ENCODE measurements at regions not wholly inside any gene's neighbourhood (a gene's known extent, or its start where the extent isn't known, plus 50 kb on each side); places are given as distances from the start of the nearest gene placed in this dataset.

DNA sequence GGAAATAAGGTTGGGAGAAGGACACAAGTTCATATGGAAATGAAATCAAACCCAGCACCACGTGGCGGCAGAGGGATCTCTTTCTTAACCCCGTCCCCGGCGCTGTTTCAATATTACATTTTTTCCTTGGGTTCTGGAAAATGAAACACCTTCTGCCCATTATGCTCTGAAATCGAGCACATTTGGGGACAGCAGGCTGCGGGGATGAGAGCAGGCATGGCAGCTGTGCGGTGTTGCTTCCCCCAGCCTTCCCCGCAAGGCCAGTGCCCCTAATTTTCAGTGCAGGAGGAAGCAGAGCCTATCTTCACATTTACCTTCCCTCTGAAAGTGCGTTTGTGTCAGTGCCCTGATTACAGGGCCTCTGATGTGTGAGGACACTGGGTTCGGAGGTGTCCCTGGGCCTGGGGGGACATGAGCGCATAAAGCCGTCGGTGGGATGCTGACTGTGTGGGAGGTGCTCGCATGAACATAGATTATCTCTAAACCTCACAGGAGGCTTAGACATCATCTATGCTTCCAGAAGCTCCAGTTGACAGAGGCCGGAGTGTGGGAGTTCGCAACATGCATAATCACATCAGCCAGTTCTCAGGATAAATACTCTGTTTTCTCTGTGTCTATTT, 921.3 kb downstream of the BRD1 start:
- H3K4me1 ChIP-seq (ENCODE audit: insufficient read depth, low read length): no peaks in the 10 kb centered on the region
- no peak overlapping the region for H3K9ac ChIP-seq (ENCODE audit: low read depth, low read length)
- no peak overlapping the region for H3K27ac ChIP-seq (ENCODE audit: low read length)
- no peaks in the 10 kb centered on the region for H3K27me3 ChIP-seq (ENCODE audit: insufficient read depth, low read length)
- H3K9me3 ChIP-seq (ENCODE audit: insufficient read depth, low read depth, low read length): no peaks in the 10 kb centered on the region
- H3K4me3 ChIP-seq (ENCODE audit: low read length): no peak overlapping the region
- no peaks in the 10 kb centered on the region for H3K36me3 ChIP-seq (ENCODE audit: insufficient read depth, low read depth, low read length)

DNA sequence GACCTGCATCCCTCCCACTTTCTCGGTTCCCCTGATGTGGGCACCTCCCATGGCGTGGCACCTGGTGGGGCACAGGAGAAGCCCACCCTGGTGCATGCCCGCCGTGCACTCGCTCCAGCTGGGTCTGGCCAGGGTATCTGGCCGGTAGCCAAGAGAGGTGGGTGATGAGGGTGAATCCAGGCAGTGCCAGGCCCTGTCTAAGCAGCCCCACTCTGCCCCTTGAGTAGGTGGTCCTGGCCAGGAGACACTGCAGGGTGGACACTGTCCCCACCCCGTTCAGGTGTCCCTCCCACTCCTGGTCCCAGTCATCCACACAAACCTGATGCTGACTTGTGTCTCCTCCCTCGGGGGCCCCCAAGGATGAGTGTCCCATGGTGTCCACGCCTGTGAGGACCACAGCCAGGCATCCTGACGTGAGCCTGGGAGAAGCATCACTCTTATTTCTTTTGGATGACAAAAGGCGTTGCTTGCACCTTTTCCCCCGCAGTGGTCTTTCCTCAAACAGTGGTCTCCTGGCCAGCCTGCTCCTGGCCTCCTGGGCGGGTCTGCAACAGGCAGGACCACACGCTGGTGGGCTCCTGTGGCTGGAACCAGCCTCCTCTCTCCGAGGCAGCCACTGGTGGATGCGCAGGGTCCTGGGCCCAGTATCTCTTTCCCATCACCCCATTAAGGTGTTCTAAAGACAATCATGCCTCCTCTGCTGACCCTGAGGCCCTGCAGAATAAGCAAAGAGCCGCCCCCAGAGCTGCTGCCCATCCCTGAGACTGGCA, 922.3 kb downstream of the BRD1 start:
- Histone ChIP-seq H3K36me3 (ENCODE audit: insufficient read depth, low read depth, low read length) (no peaks in the 10 kb centered on the region), H3K4me1 (ENCODE audit: insufficient read depth, low read length) (no peaks in the 10 kb centered on the region), H3K9me3 (ENCODE audit: insufficient read depth, low read depth, low read length) (no peaks in the 10 kb centered on the region), H3K27ac (ENCODE audit: low read length) (no peak overlapping the region), H3K4me3 (ENCODE audit: low read length) (no peak overlapping the region), H3K27me3 (ENCODE audit: insufficient read depth, low read length) (no peaks in the 10 kb centered on the region), H3K9ac (ENCODE audit: low read depth, low read length) (no peak overlapping the region)

DNA sequence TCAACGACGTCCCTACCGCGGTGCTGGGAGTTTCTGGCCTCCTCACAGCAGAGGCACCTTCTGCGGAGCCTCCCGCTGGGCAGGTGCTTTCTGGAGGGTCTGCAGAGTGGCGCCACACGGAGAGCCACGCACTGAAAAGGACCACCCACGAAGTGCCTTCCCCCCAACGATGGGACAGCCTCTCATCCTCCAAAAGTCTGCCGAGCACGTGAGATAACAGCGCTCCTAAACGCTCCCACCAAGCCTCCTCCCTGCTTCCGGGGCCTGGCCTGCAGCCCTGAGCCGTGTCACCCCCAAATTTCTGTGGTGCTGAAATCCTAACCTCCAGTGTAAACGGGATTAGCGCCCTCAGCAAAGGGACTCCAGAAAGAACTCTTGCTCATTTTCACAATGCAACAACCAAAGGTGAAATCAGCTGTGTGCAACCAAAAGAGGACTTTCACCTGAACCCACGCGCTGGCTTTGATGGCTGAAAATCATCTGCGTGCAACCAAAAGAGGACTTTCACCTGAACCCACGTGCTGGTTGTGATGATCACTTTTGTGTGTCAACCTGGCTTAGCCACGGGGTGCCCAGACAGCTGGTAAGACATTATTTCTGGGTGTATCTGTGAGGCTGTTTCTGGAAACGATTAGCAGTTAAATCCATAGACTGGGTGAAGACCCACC, 924.6 kb downstream of the BRD1 start:
- Histone ChIP-seq H3K4me1 (ENCODE audit: insufficient read depth, low read length) (no peaks in the 10 kb centered on the region), H3K9me3 (ENCODE audit: insufficient read depth, low read depth, low read length) (no peaks in the 10 kb centered on the region), H3K36me3 (ENCODE audit: insufficient read depth, low read depth, low read length) (no peaks in the 10 kb centered on the region), H3K9ac (ENCODE audit: low read depth, low read length) (no peak overlapping the region), H3K27ac (ENCODE audit: low read length) (no peak overlapping the region), H3K4me3 (ENCODE audit: low read length) (no peak overlapping the region), H3K27me3 (ENCODE audit: insufficient read depth, low read length) (no peaks in the 10 kb centered on the region)

DNA sequence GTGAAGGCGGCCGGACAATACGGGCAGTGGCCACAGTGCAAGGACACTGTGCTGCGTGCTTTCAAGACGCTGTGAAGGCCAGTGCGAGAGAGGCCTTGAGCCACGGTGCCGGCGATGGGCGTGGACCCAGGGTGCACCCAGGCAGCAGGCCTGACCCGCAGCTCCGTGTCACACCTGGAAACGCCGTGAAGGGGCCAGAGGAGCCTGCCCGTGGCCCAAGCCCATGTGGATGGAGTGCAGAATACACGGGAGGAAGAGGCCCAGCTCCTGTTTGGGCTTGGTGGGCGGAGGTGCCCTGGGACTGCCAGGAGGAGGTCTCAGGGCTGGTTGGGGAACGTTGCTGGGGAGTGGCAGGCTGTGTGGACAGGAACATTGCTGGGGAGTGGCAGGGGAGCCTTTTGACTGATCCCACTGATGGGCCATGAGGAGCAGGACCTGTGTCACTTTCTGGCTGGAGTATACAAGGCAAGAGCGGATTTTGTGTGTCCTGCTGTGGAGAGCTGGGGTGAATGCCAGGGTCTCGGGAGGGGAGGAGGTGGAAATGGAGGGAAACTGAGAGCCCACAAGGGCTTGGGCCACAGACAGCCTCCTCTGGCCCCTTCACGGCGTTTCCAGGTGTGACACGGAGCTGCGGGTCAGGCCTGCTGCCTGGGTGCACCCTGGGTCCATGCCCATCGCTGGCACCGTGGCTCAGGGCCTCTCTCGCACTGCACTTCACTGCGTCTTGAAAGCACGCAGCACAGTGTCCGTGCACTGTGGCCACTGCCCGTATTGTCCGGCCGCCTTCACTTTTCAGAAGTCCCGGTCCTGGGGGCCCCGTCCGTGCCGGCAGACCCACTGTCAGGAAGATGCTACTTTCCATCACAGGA, 925.4 kb downstream of the BRD1 start:
- Histone ChIP-seq H3K36me3 (ENCODE audit: insufficient read depth, low read depth, low read length) (no peaks in the 10 kb centered on the region), H3K9me3 (ENCODE audit: insufficient read depth, low read depth, low read length) (no peaks in the 10 kb centered on the region), H3K4me1 (ENCODE audit: insufficient read depth, low read length) (no peaks in the 10 kb centered on the region), H3K4me3 (ENCODE audit: low read length) (no peak overlapping the region), H3K27me3 (ENCODE audit: insufficient read depth, low read length) (no peaks in the 10 kb centered on the region), H3K27ac (ENCODE audit: low read length) (no peak overlapping the region), H3K9ac (ENCODE audit: low read depth, low read length) (no peak overlapping the region)

DNA sequence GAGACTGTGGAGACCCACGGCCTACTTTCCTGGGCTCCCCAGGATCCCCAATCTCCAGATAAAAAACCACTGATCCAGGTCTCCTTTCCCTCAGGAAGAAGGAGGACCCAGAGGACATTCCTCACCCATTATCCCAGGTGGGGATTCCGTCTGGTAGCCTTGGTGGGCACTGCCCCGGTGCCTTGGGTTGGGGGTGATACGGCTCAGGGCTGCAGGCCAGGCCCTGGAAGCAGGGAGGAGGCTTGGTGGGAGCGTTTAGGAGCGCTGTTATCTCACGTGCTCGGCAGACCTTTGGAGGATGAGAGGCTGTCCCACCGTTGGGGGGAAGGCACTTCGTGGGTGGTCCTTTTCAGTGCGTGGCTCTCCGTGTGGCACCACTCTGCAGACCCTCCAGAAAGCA, 926.3 kb downstream of the BRD1 start:
- Histone ChIP-seq H3K36me3 (ENCODE audit: insufficient read depth, low read depth, low read length) (no peaks in the 10 kb centered on the region), H3K27ac (ENCODE audit: low read length) (no peak overlapping the region), H3K9ac (ENCODE audit: low read depth, low read length) (no peak overlapping the region), H3K27me3 (ENCODE audit: insufficient read depth, low read length) (no peaks in the 10 kb centered on the region), H3K4me3 (ENCODE audit: low read length) (no peak overlapping the region), H3K4me1 (ENCODE audit: insufficient read depth, low read length) (no peaks in the 10 kb centered on the region), H3K9me3 (ENCODE audit: insufficient read depth, low read depth, low read length) (no peaks in the 10 kb centered on the region)

DNA sequence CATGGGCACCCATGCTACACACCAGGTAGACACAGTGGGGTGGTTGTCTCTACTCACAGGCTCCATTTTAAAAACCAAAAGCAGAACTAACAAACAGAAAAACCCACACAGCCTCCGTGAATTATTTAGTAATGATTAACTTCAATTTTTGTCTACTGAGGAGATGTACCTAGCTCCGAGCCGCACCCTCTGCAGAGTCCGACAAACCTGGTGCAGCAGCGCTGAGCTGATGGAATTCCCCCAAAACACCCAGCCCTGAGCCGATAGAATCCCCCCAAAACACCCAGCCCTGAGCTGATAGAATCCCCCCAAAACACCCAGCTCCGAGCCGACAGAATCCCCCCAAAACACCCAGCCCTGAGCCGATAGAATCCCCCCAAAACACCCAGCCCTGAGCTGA, 927.0 kb downstream of the BRD1 start:
- H3K4me3 ChIP-seq (ENCODE audit: low read length): no peak overlapping the region
- no peak overlapping the region for H3K9ac ChIP-seq (ENCODE audit: low read depth, low read length)
- H3K4me1 ChIP-seq (ENCODE audit: insufficient read depth, low read length): no peaks in the 10 kb centered on the region
- no peak overlapping the region for H3K27ac ChIP-seq (ENCODE audit: low read length)
- no peaks in the 10 kb centered on the region for H3K9me3 ChIP-seq (ENCODE audit: insufficient read depth, low read depth, low read length)
- no peaks in the 10 kb centered on the region for H3K36me3 ChIP-seq (ENCODE audit: insufficient read depth, low read depth, low read length)
- H3K27me3 ChIP-seq (ENCODE audit: insufficient read depth, low read length): no peaks in the 10 kb centered on the region

DNA sequence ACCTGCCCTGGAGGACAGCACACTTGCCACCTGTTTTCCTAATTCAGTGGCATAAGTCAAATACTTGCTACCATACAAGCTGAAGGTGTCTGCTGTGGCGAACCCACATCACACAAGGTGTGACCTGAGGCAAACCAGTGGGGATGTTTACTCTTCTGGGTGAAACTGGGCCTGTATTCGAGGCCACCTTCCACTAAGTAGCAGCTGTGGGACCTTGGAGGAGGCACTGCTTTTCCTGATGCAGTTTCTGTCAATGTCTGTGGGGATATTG, 927.4 kb downstream of the BRD1 start:
- Histone ChIP-seq H3K36me3 (ENCODE audit: insufficient read depth, low read depth, low read length) (no peaks in the 10 kb centered on the region), H3K27ac (ENCODE audit: low read length) (no peak overlapping the region), H3K27me3 (ENCODE audit: insufficient read depth, low read length) (no peaks in the 10 kb centered on the region), H3K9me3 (ENCODE audit: insufficient read depth, low read depth, low read length) (no peaks in the 10 kb centered on the region), H3K9ac (ENCODE audit: low read depth, low read length) (no peak overlapping the region), H3K4me1 (ENCODE audit: insufficient read depth, low read length) (no peaks in the 10 kb centered on the region), H3K4me3 (ENCODE audit: low read length) (no peak overlapping the region)

DNA sequence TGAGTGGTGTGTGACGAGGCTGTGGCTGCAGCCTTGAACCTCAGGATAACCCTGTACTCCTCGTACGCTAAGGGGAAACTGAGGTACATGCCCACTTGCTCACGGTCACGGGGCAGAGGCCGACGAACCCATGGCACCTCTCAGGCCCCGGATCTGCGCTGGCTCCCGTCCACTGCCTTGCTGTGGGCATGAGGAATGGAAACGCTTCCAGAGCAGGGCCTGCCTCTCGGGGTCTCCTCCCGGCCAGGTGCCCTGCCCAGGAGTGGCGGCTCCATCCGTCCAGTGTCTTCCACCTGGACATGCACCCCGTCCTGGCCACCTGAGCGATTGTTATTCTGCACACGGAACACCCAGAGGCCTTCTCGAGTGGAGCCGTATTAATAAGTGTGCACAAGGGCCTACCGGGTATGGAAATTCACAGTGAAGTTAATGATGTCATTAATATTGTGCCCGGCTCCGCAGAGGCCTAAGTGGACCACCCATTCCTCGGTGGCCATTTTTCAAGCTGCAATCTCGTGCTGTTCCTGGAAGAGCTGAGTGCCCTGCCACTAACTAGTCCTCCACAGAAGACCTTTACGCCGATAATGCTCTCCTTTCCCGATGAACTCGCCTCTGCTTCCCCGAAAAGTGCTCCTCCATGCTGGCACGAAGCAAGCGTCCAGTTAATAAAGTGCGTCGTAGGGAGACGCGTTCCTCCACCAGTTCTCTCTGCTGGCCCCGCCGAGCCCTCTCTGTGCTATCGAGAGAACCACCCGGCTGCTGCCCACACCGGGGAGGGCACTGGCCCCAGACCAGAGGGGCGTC, 927.9 kb downstream of the BRD1 start:
- no peak overlapping the region for H3K27ac ChIP-seq (ENCODE audit: low read length)
- H3K9ac ChIP-seq (ENCODE audit: low read depth, low read length): no peak overlapping the region
- no peaks in the 10 kb centered on the region for H3K9me3 ChIP-seq (ENCODE audit: insufficient read depth, low read depth, low read length)
- H3K36me3 ChIP-seq (ENCODE audit: insufficient read depth, low read depth, low read length): no peaks in the 10 kb centered on the region
- H3K4me1 ChIP-seq (ENCODE audit: insufficient read depth, low read length): no peaks in the 10 kb centered on the region
- no peak overlapping the region for H3K4me3 ChIP-seq (ENCODE audit: low read length)
- no peaks in the 10 kb centered on the region for H3K27me3 ChIP-seq (ENCODE audit: insufficient read depth, low read length)

DNA sequence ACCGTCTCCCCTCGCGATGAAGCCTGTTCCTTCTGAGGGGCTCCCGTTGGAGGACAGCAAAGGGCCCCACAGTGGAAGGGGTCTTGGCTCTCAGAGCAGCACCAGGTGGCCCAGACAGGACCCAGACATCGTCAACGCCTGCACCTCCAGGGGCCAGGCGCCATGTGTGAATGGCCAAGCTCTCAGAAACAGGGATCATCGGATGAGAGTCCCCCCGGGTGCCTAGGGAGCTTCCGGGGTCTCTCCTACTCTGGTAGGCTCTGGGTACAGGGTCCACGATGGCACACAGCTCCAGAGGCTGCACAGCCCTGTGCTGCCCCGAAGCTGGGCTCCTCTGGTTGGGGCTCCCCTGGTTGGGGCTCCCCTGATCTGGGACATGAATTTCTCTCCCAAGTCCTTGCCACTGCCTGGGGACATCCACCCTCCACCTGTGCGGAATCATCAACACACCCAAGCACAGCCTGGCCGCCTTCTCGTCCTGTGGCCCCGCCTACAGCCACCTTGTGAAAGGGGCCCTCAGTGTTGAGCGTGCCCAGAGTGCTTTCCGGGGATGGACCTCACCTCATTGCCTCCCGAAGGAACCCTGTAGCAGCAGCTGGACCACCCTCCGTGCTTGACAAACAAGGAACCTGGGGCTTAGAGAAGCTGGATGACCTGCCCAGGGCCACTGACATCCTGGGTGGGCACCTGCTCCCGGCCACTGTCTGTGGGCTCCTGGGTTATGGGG, 929.0 kb downstream of the BRD1 start:
- H3K27ac ChIP-seq (ENCODE audit: low read length): no peak overlapping the region
- no peaks in the 10 kb centered on the region for H3K9me3 ChIP-seq (ENCODE audit: insufficient read depth, low read depth, low read length)
- H3K9ac ChIP-seq (ENCODE audit: low read depth, low read length): no peak overlapping the region
- no peaks in the 10 kb centered on the region for H3K27me3 ChIP-seq (ENCODE audit: insufficient read depth, low read length)
- H3K4me1 ChIP-seq (ENCODE audit: insufficient read depth, low read length): no peaks in the 10 kb centered on the region
- H3K36me3 ChIP-seq (ENCODE audit: insufficient read depth, low read depth, low read length): no peaks in the 10 kb centered on the region
- H3K4me3 ChIP-seq (ENCODE audit: low read length): no peak overlapping the region

DNA sequence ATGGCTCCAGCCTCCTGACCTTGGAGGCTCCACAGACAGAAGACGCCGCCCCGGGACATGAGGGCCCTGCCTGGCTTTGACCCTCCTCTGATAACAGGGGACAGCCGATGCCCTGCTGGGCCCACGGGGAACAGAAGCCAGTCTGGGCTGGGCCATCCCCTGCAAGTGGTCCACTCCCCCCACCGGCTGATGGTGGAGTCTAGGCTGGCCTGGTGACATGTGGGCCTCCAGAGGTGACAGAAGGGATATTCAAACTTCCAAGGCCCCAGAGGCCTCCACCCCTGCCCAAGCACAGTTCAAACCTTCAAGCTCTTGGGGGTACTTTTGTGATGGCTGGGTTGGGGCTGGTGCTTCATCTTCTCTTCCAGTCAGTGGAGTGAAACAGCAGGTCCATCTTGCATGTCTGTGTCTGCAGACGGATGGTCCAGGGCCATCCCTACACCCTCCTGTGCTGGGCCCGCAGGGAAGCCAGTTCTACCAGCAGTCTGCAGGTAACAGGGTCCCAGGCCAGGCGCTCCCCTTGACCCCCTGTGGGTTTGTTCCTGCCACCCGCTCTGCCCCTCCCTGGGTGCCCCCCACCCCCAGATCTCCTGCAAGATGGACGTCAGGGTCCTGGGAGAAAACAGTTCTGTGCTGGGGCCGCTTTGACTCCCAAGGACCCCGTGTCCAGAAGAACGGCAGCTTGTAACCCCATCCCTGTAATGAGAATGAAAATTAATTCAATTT, 929.9 kb downstream of the BRD1 start:
- no peak overlapping the region for H3K9ac ChIP-seq (ENCODE audit: low read depth, low read length)
- no peaks in the 10 kb centered on the region for H3K4me1 ChIP-seq (ENCODE audit: insufficient read depth, low read length)

More for the DNA sequence above, 929.9 kb downstream of the BRD1 start:
- Histone ChIP-seq H3K4me3 (ENCODE audit: low read length) (no peak overlapping the region), H3K27ac (ENCODE audit: low read length) (no peak overlapping the region), H3K36me3 (ENCODE audit: insufficient read depth, low read depth, low read length) (no peaks in the 10 kb centered on the region), H3K27me3 (ENCODE audit: insufficient read depth, low read length) (peaks cover 3% of the 10 kb centered on the region; the same call in 1 of the 2 replicates), H3K9me3 (ENCODE audit: insufficient read depth, low read depth, low read length) (no peaks in the 10 kb centered on the region)

Data from iPS-20b (cell line).